ENCODE measurements at regions not wholly inside any gene's neighbourhood (a gene's known extent, or its start where the extent isn't known, plus 50 kb on each side); places are given as distances from the start of the nearest gene placed in this dataset.

DNA sequence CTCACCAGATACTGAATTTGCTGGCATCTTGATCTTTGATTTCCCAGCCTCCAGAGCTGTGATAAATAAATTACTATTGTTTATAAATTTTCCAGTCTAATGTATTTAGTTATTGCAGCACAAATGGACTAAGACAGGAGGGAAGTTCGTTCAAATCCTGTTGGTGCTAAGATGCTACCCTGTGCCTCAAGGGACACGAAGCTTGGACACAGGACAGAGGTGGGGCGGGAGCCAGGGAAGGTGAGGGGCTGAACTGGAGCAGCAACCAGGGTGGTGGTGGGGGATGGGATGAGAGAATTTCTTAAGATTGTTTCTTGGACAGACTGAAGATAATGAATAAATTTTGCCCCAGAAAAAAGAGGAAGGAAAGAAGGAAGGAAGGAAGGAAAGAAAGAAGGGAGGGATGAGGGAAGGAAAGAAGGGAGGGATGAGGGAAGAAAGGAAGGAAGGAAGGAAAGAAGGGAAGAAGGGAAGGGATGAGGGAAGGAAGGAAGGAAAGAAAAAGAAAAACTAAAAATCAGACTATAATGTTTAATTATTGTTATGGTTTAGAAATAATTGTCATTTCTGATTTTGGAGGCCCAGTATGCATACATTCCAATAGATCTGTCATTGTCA is 127.2 kb downstream of the CDC5L start:
- Mint-ChIP-seq H3K9me3 (peaks cover 8 to 11% of the 10 kb centered on the region in 2 experiments), H3K4me3 (no peak overlapping the region), H3K36me3 (ENCODE audit: insufficient read depth in 1 of 3, low read depth in 3 of 3) (peaks cover 0 to 5% (median 1%) of the 10 kb centered on the region in 3 experiments; a peak in 1 of 7 replicates), H3K4me1 (peaks cover 0 to 4% of the 10 kb centered on the region in 2 experiments; a peak in 1 of 4 replicates), H3K27ac (no peak overlapping the region), H3K27me3 (ENCODE audit: low read depth) (no peaks in the 10 kb centered on the region; the same call in 1 of the 2 replicates)
- Histone ChIP-seq H2AK5ac (ENCODE audit: insufficient read length, low read length) (no peak overlapping the region), H4K5ac (ENCODE audit: insufficient read length, low read depth, low read length) (no peak overlapping the region), H2BK15ac (ENCODE audit: low read depth, low read length) (no peak overlapping the region), H3K23me2 (ENCODE audit: insufficient read length, low read depth, low read length, poor library complexity, severe bottlenecking) (no peaks in the 10 kb centered on the region), H3K23ac (ENCODE audit: insufficient read length, low read depth, low read length) (no peak overlapping the region), H2BK120ac (ENCODE audit: low read depth, low read length, poor library complexity, severe bottlenecking) (no peak overlapping the region), H4K91ac (ENCODE audit: insufficient read length, low read depth, low read length) (no peak overlapping the region), H2AFZ (ENCODE audit: low read length) (no peak overlapping the region), H3K14ac (ENCODE audit: insufficient read depth, low read length) (no peak overlapping the region), H4K8ac (replicated peaks; ENCODE audit: insufficient read length, low read depth, low read length) (no peak overlapping the region), H2BK20ac (ENCODE audit: low read depth, low read length, poor library complexity, severe bottlenecking) (no peak overlapping the region), H2BK5ac (ENCODE audit: insufficient read length, low read length) (no peak overlapping the region), H3T11ph (ENCODE audit: low read length) (no peak overlapping the region), H3K79me2 (ENCODE audit: insufficient read depth, low read length) (no peaks in the 10 kb centered on the region), H3K56ac (ENCODE audit: insufficient read length, low read depth, low read length) (no peak overlapping the region), H3K4me1 (ENCODE audit: insufficient read depth, low read length) (0 out of 2 replicates have a peak, but pooled peaks cover 5% of the 10 kb centered on the region), H3K27ac (ENCODE audit: insufficient read length, low read depth, low read length) (no peak overlapping the region), H3K9me3 (ENCODE audit: control insufficient read depth, low read depth, low read length) (no peaks in the 10 kb centered on the region), H3K4me2 (ENCODE audit: insufficient read depth, insufficient read length, low read length) (no peak overlapping the region), H2BK12ac (ENCODE audit: insufficient read length, low read depth, low read length) (no peak overlapping the region), H3K9ac (ENCODE audit: extremely low read depth, insufficient read length, low read length) (no peak overlapping the region), H3K4ac (ENCODE audit: low read depth, low read length) (no peak overlapping the region), H3K27me3 (ENCODE audit: insufficient read depth, low read length) (no peaks in the 10 kb centered on the region), H4K20me1 (ENCODE audit: control insufficient read depth, insufficient read depth, insufficient read length) (no peaks in the 10 kb centered on the region), H3K79me1 (ENCODE audit: insufficient read depth, low read depth, low read length, poor library complexity, severe bottlenecking) (no peaks in the 10 kb centered on the region), H3K18ac (ENCODE audit: insufficient read length, low read depth, low read length) (no peak overlapping the region)
- no CpG with 5 or more reads among the region's 3 CpGs for WGBS (ENCODE audit: extremely low coverage, insufficient read length, low lambda C conversion rate)
- no peak for DNase-seq
- TF ChIP-seq, protein P1, sequence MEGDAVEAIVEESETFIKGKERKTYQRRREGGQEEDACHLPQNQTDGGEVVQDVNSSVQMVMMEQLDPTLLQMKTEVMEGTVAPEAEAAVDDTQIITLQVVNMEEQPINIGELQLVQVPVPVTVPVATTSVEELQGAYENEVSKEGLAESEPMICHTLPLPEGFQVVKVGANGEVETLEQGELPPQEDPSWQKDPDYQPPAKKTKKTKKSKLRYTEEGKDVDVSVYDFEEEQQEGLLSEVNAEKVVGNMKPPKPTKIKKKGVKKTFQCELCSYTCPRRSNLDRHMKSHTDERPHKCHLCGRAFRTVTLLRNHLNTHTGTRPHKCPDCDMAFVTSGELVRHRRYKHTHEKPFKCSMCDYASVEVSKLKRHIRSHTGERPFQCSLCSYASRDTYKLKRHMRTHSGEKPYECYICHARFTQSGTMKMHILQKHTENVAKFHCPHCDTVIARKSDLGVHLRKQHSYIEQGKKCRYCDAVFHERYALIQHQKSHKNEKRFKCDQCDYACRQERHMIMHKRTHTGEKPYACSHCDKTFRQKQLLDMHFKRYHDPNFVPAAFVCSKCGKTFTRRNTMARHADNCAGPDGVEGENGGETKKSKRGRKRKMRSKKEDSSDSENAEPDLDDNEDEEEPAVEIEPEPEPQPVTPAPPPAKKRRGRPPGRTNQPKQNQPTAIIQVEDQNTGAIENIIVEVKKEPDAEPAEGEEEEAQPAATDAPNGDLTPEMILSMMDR (conservative IDR thresholded peaks at IDR 0.05): no peak

Data from H9 (cell line).